HG03045 (cell line): ENCODE measurements at regions not wholly inside any gene's neighbourhood (a gene's known extent, or its start where the extent isn't known, plus 50 kb on each side); places are given as distances from the start of the nearest gene placed in this dataset.

Experiments used
- ATAC-seq: cut with Tn5 transposase; IDR thresholded peaks from one replicate; pipeline ENCODE4 v1.9.1; 2021; ENCODE audit warnings: mild to moderate bottlenecking, moderate library complexity; ENCODE audit not compliant: unreplicated experiment

DNA sequence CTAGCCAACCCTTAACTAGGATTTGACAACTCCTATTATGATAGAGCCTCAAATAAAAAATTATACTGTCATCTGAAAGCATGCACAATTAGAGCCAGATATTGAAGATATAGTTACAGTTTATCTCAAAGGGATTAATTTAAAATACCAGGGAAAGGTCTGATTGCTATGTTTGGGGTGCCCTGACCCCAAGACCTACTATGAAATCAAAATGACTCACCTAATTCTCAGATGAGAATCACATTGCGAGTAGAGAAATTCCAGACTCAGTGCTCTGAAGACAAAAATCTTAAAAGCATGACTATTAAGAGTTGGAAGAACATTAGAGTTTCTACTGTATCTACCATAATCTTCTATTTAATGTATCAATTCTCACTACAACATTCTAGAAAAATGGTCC lies 297.1 kb downstream of the AHR start:
- no peak for ATAC-seq

DNA sequence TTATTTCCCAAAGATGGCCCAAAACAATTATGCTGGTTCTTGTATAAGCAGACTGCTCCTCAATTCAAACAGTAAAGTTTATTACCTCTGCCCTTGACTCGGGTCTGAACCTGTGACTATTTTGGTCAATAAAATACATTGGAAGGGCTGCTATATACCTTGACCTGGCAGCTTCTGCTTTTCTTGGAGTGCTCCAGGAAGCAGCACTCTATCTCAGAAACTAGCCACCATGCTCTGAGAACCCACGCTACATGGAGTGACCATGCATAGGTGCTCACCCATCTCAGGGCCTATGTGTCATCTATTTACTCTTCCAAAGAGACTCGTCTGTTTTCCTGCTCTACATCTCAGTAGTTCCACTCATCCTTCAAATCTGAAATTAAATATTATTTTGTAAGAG lies 299.9 kb downstream of the AHR start:
- ATAC-seq, result no peak

DNA sequence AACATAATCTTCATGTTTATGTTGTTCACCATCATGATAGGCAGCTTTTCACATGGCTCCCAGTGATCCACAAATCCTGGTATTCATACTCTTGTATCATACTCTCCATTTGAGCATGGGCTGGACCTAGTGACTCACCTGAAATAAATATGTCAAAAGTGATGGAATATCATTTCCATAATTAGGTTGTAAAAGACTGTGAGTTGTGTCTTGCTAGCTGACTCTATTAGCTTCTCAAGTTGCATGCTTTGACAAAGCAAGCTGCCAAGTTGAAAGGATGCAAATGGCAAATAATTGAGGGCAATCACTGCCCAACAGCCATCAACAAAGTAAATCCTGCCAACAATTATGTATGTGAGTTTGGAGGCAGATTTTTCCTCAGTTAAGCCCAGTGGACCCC lies 300.4 kb downstream of the AHR start:
- ATAC-seq, result no peak

DNA sequence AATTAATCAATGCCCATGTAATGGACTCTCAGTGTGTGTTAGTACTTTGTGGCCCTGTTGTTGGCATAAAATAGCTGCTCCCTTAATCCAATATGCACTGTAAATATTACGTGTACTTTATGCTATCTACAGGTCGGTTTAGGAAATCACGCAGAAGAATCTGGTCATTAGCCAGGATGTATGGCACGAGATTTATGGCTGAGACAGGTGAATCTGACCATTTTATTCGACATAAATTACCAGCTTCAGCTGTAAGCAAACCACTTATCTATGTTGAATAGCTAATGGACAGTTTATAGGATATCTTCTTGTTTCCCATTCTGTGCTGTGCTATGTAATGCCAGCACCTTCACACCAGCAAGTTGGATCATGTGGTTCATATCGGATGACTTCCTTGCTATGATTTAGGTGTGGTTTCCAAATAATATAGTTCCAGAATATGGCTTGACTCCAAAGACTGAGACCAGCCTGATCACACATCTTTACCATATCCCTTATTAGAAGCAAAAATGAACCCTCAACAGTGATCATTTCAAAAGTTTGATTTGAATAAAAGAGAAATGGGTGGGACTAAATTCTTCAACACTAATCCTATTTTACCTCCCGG lies 301.4 kb downstream of the AHR start:
- ATAC-seq, result no peak

DNA sequence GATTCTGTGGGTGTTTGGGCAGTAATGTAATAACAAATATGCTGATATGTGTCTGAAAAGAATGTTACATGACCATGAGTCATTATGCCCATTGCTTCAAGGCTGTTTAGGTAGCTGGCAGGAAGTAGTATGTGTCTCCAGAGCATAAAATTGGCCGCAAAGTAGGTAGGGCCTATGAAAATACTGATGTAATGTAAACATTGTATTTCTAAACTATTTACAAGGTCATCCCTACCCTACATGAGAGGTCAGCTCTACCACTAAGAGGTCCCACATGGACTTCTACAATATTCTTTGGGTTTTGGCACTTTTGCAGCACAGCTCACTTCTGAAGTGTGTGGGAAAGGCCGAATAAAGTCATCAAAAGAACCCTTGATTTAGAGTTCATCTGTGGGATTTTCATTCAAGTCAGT lies 301.9 kb downstream of the AHR start:
- ATAC-seq, result no peak

DNA sequence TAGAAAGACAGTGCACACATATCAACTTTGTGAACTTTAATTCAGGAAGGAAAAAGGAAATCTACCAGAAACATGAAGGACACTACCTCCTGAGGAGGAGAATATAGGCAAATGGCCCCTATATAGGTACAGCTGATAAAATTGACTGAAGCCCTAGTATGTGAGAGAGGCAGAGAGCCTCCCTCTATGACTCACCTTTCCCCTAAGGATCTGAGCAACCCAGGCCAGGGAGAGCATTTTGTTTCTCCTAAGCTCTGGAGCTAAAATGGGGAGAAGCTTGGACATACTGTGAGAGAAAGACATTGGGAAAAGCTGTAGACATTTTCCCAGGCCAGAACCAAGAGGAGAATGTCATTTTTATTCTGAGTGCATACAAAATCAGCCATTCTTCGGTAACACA lies 303.5 kb downstream of the AHR start:
- no peak for ATAC-seq

DNA sequence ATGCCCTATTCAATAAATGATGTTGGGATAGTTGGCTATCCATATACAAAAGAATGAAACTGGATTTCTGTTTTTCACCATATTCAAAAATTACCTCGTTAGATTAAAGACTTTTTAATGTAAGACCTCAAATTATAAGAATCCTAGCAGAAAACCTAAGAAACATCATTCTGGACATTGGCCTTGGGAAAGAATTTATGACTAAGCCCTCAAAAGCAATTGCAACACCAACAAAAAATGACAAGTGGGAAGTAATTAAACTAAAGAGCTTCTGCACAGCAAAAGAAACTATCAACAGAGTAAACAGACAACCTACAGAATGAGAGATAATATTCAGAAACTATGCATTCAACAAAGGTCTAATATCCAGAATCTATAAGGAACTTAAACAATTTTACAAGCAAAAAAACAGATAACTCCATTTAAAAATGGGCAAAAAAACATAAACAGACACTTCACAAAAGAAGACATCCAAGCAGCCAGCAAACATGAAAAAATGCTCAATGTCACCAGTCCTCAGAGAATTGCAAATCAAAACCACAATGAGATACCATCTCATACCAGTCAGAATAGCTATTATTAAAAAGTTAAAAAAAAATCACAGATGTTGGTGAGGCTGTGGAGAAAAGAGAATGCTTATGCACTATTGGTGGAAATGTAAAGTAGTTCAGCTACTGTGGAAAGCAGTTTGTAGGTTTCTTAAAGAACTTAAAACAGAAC lies 309.8 kb downstream of the AHR start:
- ATAC-seq, result no peak

DNA sequence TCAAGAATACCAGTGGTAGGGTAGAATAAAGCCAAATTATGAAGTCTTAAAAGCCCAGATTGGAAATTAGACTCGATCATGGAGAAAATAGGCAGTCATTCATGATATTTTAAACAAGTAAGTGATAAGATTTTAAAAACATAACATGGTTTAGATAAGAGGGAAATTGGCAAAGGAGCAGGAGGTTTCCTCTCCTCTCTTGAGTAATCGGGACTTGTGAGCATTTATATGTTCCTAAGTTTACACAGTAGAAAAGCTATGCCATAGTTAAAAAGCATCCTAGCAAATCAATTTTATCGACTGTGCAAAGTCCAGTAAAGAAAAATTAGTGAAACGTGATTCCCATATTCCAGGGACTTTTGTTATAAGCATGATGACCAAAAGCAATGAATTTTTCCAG lies 313.2 kb downstream of the AHR start:
- no peak for ATAC-seq

DNA sequence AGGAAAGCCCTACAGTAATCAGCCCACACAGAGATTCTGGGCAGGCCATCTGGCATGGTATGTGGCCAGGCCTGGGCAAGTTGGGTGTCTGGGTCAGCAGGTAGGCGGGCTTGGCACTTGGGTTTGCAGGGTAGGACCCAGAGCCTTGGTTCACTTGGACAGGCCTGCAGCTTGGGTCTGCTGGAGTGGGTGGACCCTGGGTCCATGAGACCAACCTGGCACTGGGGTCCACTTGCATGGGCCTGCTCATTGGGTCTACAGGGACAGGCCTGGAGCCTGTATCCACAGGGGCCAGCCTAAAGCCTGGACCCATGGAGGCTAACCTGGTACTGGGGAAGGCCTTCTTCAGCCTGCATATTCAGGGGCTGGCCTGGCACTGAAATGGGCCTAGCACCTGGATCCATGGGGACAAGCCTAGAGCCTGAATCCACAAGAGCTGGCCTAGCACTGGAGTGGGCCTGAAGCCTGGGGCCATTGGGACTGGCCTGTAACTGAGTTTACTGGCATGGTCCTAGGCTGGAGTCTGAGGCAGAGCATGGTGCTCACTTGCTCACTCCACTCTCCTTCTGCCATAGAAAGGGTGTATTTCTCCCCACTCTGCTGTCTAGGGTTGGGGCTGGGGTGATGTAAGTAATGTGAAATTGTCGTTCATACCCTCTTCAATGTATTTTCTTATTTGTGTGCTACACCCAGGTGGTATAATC lies 315.0 kb downstream of the AHR start:
- ATAC-seq, result no peak

DNA sequence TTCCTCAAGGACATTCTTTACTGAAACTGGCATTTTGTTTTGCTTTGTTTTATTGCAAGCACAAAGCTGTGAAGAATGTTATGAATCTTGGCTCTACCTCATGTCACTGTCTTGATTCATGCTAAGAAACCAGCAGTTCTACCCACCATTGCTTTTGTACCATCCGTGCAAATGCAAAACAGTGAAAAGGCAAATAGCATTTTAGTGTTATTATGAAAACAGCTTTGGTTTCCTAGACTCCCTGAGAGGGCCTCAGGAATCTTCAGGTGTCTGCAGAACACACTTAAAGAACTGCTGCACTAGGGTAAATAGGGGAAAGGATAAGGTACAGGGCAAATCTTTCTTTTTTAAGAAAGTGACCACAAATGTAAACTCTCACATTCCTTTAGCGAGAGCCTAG lies 318.9 kb downstream of the AHR start:
- no peak for ATAC-seq

DNA sequence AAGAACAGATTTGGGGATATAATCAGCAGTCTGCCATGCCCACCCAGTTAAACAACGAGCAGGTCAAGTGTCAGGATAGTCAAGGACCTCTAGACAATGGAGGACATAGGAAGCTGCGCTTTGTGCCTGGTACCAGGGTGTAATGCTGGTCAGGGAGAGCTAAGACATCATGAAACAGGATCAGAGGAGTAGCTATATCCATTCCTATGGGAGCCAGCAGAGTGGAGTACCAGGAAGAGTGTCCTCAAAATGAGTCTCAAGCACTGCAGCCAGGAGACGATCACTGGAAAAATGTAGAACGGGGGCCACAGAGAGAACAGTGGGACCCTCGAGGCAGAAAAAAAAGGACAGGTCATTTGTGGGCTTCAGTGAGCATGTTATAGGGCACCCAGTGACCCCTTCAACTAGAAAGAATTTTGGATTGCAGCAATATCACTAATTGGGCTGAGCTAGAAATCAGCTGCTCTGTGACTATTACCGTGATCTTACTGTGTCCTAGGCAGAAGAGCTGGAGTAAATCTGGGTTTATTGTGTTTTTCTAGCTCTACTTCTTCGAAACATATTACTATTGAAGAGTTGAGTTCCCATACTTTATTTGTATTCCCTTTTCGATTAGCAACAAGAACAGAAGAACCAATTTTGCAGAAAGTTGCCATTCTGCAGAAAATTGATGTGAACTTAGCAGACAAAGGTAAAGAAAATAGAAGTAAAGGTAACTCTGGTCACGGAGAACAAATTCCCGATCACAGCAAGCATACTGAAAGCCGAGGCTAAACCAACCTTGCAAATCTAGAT lies 319.6 kb downstream of the AHR start:
- no peak for ATAC-seq

DNA sequence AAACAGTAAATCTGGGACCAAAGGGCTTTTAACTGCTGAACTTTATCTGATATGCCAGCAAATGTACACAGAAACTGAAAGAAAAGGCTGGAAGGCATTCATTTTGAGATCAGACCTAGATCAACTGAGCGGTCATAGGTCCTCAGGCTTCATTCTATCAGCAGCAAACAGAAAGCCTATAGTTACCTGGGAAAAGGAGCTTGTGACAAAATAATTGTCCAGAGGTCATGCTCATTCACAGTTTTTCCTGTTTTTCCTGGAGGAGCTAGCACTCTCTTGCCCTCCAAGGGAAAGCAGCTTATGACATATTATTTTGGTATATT lies 320.2 kb downstream of the AHR start:
- no peak for ATAC-seq

DNA sequence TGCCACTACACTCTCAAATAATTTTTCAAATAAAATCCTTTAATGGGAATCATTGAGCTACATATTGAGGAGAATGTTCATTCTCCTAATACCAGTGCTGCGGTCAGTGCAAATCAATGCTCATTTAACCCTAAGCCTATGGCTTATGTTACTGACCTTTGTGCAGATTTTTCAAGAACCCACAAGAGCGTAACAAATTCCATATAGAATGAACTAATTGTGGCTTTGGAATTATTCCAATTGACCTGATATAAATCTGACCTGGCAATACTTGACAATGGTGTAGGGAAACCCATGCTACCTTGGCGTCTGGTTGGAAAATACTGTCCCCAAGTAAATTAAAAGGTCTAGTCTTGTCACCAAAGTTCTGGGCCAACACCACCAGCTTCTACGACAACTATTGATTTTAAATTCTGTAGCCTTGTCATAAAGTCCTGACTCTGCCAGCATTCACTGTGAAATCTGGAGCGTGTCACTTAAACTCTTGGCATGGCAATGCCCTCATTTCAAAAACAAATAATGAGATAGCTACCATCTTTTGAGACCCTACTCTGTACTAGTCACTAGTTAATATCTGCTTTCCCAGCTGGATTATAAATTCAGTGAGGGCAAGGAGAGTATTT lies 320.9 kb downstream of the AHR start:
- ATAC-seq, result no peak

DNA sequence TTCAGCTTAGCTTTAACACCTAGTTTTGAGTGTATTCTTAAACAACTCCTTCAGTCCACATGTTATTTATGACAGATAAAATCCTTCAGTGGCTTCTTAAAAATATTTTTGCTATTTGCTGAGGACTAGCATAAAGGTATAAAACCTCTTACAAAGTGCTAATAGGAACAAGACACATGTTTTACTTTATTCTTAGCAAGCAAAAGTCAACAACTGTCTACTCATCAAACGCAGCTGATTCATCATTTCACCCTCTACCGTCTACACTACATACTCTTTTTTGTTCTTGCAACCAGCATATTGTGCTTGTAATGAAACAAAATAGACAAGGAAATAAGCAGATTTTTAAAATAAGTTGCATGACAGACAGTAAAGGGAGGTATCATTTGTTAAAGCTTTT lies 319.7 kb downstream of the SNX13 start:
- ATAC-seq, result no peak

DNA sequence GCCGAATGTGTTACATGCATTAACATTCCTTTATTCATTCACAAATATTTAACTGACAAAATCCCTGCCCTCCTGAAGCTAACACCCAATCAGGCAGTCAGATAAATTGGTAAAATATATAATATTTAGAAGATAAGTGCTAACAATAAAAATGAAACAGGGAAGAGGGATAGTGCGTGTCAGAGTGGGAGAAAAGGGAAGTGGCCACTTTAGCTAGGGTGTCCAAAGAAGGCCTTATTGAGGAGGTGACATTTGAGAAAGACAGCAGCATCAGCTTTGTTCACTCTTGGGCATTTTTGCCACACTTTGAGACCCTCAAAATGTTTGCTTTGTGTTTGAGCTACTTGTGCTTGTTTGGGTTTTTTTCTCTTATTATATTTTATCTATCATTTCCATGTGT lies 317.8 kb downstream of the SNX13 start:
- no peak for ATAC-seq

DNA sequence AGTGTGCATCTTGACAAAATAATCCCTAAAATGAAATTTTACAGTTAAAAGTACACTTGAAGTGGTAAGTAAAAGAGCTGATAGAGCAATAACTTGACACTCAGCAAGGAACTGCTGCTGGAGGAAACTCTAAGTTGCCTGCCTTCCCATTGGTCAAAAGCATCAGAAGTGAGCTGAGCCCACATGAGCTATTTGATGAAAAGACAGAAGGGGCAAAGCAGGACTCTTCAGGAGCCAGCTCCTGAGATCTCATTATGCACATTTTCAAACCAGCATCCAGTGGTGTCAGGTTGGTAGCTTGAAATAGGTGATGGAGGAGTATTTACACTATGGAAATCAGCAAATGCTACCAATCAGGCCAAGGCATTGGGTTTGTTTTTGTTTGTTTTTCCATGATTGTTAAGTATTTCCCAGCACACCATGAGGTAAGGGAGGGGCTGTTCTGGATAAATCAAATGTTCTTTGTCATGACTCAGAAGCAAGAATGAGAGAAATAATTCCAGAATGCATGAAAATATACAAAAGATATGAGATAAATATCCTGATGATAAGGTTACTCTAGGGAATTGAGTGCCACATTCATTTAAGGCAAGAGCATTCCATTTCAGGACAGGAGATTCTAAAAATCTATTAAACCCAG lies 316.6 kb downstream of the SNX13 start:
- ATAC-seq, result no peak

DNA sequence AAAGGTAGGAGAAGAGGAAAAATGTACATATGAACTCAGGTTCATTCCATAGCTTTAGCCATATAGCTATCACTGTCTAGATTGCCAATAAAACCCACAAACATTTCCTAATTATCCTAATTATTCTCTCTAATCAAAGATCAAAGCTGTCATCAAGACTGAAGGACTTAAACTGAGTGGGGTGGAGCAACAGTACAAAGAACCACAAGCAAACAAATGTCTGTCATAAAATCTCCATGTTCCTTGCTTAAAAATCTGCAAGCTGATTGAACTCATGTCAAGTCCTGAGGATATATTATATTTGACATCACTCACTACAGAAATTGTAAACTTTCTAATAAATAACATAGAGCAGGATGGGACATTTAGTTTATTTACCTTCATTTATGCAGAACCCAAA lies 315.9 kb downstream of the SNX13 start:
- ATAC-seq, result no peak

DNA sequence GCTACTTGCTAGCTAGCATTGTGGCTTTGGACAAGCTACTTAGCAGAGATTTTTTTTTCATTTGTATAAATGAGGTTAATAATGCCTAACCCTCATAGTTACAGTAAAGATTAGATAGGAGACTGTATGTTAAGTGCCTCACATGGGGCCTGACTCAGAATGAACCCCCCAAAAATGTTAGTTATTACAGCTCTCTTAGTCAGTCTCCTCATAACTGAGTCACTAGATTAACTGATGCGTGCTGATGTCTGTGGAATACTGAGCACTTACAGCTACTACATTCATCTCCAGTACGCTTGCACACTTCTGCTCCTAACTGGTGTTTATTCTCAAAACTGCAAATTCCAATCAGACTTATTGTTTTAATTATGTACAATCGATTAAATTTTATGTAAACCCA lies 315.3 kb downstream of the SNX13 start:
- no peak for ATAC-seq

DNA sequence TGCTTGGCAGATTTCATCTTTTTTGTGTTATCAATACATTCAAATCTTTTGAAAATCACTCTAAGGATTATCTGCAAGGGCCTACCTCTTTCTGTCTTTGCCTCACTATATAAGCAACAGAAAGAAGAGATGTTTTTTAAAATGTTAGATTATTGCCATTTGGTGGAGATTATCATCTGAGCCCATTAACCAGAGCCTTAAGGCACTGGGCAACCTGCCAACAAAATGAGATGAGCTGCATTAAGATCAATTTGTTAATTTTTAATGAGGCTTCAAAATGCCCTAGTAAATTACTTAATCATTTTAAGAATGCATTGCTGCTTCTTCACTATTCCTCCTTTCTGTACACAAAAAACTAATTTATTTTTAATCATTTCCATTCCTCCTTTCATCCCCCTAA lies 314.1 kb downstream of the SNX13 start:
- ATAC-seq, result no peak

DNA sequence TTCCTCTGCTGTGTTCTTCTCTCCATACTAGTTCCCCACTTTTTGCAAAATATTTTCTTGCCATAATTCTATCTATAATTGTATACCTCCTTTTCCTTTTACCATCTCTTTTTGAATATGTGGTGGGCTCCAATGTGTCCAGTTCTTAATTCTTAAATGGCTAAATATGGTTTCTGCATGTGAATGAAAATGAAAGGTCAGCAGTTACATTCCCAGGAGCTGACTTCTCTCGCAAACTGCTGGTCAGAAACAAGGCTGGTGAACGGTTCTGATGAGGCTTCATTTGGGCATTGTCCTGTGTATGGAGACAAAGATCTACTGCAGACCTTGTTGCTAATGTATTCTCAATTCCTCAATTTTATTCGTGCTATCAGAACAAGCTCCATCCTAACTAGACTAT lies 309.2 kb downstream of the SNX13 start:
- ATAC-seq, result no peak

DNA sequence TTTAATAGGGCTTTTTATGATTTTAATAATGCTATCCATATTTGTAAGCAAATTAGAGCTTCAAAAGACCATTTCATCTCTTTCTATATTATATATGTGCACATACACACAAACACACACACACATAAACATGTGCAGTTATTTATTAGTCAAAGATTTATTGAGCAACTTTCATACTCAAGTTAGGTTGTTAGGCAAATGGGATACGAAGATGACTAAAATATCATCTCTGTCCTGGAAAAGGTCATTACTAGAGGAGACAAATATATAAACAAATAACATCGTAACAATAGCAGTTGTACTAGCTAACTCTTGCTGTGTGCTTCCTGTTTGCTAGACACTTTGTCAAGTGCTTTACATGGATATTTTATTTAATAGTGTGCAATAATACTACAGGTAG lies 307.9 kb downstream of the SNX13 start:
- ATAC-seq, result no peak
